ENCODE measurements at regions not wholly inside any gene's neighbourhood (a gene's known extent, or its start where the extent isn't known, plus 50 kb on each side); places are given as distances from the start of the nearest gene placed in this dataset.

DNA sequence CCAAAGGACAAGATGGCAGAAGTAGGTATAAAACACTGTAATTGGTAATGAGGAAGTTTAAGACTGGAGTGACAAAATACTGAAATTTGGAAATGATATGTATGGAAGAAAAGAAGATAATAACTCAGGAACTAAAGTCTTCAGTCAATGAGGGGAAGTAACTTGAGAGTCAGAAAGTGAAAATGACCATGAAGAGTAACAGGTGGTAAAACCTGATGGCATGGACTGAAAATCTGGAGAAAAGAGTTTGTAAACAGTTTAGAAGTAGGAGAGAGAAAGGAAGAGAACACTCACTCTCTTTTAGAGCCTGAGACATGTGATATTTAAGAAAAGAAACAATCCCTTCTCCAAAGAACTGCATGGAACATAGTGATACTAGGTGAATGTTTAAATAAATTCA is 387.9 kb downstream of the PYDC2 start:
- H3K4me3 ChIP-seq (ENCODE audit: low read depth, low read length): no peak overlapping the region
- TF ChIP-seq, protein P1, sequence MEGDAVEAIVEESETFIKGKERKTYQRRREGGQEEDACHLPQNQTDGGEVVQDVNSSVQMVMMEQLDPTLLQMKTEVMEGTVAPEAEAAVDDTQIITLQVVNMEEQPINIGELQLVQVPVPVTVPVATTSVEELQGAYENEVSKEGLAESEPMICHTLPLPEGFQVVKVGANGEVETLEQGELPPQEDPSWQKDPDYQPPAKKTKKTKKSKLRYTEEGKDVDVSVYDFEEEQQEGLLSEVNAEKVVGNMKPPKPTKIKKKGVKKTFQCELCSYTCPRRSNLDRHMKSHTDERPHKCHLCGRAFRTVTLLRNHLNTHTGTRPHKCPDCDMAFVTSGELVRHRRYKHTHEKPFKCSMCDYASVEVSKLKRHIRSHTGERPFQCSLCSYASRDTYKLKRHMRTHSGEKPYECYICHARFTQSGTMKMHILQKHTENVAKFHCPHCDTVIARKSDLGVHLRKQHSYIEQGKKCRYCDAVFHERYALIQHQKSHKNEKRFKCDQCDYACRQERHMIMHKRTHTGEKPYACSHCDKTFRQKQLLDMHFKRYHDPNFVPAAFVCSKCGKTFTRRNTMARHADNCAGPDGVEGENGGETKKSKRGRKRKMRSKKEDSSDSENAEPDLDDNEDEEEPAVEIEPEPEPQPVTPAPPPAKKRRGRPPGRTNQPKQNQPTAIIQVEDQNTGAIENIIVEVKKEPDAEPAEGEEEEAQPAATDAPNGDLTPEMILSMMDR (IDR thresholded peaks at IDR 0.05; ENCODE audit: low read depth, low read length, missing control alignments): no peak
- in situ Hi-C loops (cut with HindIII; ENCODE audit: low sequenced_read_pairs): no loop called here
- no peak for DNase-seq (ENCODE audit: low read depth)

DNA sequence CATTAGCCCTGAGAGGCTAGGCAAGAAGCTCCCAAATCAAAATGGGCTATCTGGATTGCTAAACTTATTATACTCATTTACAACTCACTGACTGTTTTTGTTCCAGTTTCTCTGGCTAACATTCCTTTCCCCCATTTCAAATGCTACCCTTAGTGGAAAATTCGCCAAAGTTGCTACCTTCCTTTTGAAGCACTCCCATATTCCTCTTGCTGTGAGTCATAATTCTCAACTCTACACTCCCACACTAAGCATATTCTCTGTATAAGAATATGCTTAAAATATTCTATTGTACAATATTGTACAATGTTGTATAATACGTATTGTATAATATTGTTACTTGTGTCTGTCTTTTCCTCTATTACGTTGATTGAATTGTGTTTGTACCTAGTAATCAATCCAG is 398.6 kb downstream of the PYDC2 start:
- DNase-seq (ENCODE audit: low read depth): no peak
- TF ChIP-seq, protein P1 (IDR thresholded peaks at IDR 0.05; ENCODE audit: low read depth, low read length, missing control alignments): no peak
- no peak overlapping the region for H3K4me3 ChIP-seq (ENCODE audit: low read depth, low read length)
- in situ Hi-C loops (cut with HindIII; ENCODE audit: low sequenced_read_pairs): no loop called here

- no peak for DNase-seq (ENCODE audit: low read depth)
- in situ Hi-C loops (cut with HindIII; ENCODE audit: low sequenced_read_pairs): no loop called here
- TF ChIP-seq, protein P1 (IDR thresholded peaks at IDR 0.05; ENCODE audit: low read depth, low read length, missing control alignments): no peak
- H3K4me3 ChIP-seq (ENCODE audit: low read depth, low read length): no peak overlapping the region
These were observed 408.9 kb downstream of the PYDC2 start for GRCh38 chr3:191869738-191870415.

DNA sequence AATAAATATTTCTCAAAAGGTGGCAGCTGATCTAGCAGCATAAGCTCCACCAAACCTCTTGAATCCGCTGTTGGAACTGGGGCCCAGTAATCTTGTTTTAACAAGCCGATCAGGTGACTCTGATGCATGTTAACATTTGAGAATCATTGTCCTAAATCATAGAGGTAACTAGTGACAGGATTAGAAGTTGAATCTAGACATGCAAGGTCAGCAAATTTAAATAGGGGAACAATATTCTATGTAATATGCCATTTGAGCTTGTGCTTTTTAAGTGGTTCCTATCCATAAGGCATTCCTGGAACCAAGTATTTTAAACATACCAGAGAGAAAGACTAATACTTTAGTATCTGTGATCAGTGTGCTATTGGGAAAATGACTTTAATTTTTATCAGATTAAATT is 412.8 kb downstream of the PYDC2 start:
- H3K4me3 ChIP-seq (ENCODE audit: low read depth, low read length): no peak overlapping the region
- in situ Hi-C loops (cut with HindIII; ENCODE audit: low sequenced_read_pairs): no loop called here

GRCh38 chr3:191882289-191882688 is 421.3 kb downstream of the PYDC2 start:
- in situ Hi-C loops (cut with HindIII; ENCODE audit: low sequenced_read_pairs): no loop called here
- DNase-seq (ENCODE audit: low read depth): no peak
- TF ChIP-seq, protein P1 (IDR thresholded peaks at IDR 0.05; ENCODE audit: low read depth, low read length, missing control alignments): no peak
- no peak overlapping the region for H3K4me3 ChIP-seq (ENCODE audit: low read depth, low read length)

More for the DNA sequence above, 412.8 kb downstream of the PYDC2 start:
- no peak for DNase-seq (ENCODE audit: low read depth)
- TF ChIP-seq, protein P1 (IDR thresholded peaks at IDR 0.05; ENCODE audit: low read depth, low read length, missing control alignments): no peak

GRCh38 chr3:191884132-191884531 is 423.2 kb downstream of the PYDC2 start:
- in situ Hi-C loops (cut with HindIII; ENCODE audit: low sequenced_read_pairs): no loop called here
- no peak overlapping the region for H3K4me3 ChIP-seq (ENCODE audit: low read depth, low read length)
- TF ChIP-seq, protein P1 (IDR thresholded peaks at IDR 0.05; ENCODE audit: low read depth, low read length, missing control alignments): no peak
- no peak for DNase-seq (ENCODE audit: low read depth)
